Pons (tissue), 1 donor: ENCODE measurements at regions not wholly inside any gene's neighbourhood (a gene's known extent, or its start where the extent isn't known, plus 50 kb on each side); places are given as distances from the start of the nearest gene placed in this dataset.

Source experiments
- DNase-seq: peaks from one replicate; pipeline ENCODE4 v3.0.0-alpha.2; 2016; ENCODE audit warnings: low spot score

GRCh38 chr12:5230156-5230555, 186.5 kb downstream of the KCNA5 start:
- DNase-seq, result no peak

GRCh38 chr12:5230861-5231260, 187.2 kb downstream of the KCNA5 start:
- no peak for DNase-seq

GRCh38 chr12:5232291-5232690, 188.6 kb downstream of the KCNA5 start:
- DNase-seq, result no peak

- DNase-seq, result no peak
These were observed 189.3 kb downstream of the KCNA5 start for GRCh38 chr12:5232826-5233500.

DNA sequence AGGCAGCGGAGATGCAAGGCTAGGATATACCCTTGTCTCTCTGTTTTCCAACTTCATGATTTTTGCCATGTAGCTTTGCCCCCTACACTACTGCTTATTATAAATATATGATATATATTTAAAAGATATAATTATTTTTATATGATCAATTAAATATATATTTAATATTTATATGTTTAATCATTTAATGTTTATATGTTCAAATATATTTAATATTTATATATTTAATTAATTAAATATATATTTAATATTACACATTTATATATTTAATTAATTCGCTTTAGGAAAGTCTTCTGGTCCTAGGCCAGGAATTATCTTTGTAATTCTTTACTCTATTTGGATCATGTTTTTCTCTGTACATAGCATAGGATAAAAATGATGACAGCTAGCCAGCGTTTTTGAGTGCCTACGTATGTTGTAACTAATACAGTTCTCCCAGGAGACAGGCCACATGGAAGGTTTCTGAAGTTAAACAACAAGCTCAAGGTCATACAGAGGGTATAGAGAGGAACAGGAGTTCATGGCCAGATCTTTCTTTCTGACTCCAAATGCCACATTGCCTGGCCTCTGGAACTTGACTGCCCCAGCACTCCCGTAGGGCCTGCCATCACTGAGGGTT, 192.5 kb downstream of the KCNA5 start:
- no peak for DNase-seq

DNA sequence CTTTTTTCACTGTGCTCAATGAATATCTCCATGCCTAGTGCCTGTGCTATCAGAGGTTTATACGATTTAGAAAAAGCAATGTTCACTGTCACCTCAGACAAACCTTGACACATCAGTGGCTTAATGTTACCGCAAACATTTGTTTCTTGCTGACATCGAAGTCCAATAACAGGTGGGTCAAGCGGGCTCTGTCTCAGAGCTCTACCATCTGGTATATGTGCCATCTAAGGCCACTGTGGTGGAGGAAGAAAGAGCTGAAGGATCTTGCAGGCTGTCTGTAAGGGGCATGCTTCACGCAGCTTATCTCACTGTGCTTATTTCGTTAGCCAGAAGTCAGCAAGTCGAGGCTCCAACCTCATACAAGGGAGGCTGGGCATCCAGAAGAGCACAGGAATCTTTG, 189.5 kb upstream of the NTF3 start:
- no peak for DNase-seq

DNA sequence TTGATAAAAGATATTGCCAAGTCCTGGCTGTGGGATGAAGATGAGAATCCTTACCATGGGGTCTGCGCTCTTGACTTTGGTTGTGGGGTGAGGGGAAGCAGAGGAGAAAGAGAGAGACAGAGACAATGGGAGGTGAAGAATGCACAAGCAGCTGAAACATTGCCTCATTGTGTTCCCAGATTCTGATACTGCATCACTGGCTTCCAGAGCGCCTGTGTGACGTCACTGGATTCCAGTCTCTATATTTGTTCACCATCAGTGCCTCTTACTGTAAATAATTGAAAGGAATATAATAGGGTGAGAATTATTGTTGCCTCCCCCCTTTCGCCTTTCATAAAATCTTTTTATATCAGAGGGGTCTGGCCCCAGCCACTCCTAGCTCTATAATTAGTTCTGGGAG, 188.9 kb upstream of the NTF3 start:
- DNase-seq, result no peak

DNA sequence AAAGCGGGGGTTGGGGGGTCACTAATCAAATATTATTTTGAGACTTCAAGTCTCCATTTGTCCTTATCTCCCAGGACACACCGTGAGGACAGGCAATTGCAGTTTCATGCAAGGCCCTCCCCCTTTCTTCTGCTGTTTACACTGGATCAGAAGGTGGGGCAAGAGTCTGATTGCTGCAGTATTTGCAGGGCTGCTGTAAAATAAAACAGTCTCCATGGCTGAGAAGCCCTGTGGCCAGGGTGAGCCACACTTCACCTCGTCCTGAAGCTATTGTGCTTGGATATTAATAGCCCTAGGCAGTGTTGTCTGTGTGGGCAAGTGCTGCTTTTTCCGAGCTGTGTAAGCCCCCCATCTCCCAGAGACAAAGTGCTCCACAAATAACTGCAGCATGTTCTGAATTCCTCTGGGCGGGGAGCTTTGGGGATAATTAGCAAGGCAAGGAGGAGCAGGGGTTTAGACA, 187.4 kb upstream of the NTF3 start:
- no peak for DNase-seq

- DNase-seq, result no peak
These were observed 185.7 kb upstream of the NTF3 start for GRCh38 chr12:5246196-5246595.

- no peak for DNase-seq
These were observed 184.8 kb upstream of the NTF3 start for GRCh38 chr12:5247144-5247543.

DNA sequence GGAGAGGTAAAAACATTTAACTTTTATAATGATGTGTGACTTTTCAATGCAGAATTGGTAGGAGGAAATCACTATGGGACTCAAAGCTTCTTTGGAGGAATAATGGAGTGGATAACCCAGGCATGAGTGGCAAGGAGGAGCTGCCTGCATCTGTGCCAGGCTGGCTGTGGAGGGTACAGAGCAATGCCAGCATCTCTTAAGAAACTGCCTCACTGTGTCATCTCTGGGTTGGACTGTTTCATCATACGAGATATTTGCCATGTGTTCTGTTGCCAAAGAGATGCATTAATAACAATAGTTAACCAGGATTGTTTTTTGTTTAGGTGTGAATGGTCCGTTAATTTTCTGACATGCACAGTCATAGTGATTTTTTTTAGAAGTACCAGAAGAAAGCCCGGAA, 183.7 kb upstream of the NTF3 start:
- no peak for DNase-seq

DNA sequence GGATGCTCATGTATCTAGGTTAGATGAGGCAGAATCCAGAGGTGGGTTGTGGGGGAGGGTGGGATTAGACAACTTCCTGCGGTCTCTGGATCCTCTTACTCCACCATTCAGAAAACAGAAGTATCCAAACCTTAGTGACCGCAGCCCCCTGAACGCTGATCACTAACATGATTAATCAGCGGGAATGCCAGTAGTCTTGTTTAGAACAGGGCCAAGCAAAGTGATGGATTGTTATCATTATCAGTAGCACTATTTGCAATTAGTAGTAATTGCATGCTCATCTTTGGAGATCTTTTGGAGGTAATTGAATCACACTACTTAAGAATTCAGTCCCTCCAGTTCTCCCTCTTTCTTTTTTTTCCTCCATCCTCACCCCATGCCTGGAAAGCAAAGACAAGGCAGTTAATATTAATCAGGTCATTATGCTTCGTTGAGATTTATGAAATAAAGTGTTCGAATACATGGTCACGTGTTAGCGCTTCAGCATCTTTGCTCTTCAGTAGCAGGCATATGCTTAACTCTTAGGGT, 182.8 kb upstream of the NTF3 start:
- no peak for DNase-seq

DNA sequence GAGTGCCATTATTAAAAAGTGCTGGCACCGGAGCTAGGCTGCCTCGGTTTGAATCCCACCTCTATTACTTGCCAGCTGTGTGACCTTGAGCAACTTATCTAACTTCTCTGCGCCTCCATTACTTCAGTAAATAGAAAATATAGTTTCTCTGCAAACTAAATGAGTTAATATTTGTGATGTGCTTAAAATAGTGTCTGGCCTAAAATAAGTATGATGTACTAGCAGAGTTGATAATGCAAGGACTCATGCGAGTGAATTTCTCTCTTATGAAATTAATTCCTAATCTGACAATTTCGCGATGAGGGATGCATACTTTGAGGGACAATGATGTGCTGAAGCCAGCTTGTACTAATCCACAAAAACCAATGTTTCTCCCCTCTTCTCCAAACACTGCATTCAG, 180.8 kb upstream of the NTF3 start:
- no peak for DNase-seq

DNA sequence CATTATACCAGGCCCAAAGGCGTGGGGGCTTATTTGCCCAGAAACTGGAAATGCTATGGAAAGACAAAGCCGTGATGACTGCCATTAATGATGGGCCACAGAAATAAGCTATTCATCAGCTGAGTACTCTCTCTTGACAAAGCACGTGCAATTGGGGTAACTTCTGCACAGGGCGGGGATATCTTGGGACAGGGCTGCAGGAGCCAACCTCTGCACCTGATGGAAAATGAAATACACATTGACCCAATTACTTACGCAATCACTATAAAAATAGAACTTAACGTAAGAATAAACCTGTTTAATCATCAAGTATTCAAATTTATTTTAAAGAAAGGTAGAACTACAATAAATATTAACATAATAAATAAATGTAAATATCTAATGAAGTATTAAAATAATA, 180.1 kb upstream of the NTF3 start:
- no peak for DNase-seq

- DNase-seq, result no peak
These were observed 177.2 kb upstream of the NTF3 start for GRCh38 chr12:5254703-5255102.

- no peak for DNase-seq
These were observed 174.0 kb upstream of the NTF3 start for GRCh38 chr12:5257763-5258495.

- DNase-seq, result no peak
These were observed 173.4 kb upstream of the NTF3 start for GRCh38 chr12:5258498-5258897.

GRCh38 chr12:5258926-5259325, 173.0 kb upstream of the NTF3 start:
- no peak for DNase-seq

DNA sequence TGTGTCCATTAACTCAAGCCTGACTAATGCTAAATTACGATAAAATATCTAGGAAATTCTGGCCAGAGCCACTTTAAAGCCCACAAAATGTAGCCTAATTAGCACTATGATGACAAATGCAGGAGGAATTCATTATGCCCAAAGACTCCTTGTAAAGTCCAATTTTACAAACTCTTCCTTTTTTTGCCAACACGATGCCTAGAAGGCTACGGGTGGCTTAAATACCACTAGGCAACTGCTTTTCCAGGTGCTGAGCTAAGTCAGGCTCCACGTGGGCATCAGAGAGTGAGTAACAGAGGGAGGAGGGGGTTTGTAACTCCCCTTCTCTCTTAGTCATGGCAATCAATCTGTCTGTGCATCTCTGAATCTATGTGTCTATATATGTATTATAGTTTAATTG, 172.4 kb upstream of the NTF3 start:
- DNase-seq, result no peak

GRCh38 chr12:5260086-5260485, 171.8 kb upstream of the NTF3 start:
- no peak for DNase-seq

DNA sequence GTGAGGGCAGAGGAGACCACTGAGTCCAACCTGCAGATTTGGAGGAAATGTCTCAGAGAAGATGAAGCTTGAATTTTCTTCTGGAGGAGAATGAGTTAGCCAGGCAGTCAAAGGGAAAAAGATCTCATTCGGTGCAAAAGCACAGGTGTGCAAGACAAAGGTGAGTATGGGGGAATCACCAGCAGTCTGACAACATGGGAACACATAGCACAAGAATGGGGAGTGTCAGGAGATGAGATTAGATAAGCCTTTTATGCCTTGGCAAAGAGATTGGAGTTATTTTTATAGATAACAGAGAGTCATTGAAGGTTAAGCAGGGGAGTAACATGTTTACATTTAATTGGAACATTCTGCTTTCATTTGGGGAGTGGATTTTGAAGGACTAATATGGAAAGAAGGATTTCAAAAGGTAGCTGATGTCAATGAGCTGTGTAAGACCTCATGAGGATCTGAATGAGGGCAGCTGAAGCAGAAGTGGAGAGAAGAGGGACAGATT, 171.3 kb upstream of the NTF3 start:
- DNase-seq, result no peak

DNA sequence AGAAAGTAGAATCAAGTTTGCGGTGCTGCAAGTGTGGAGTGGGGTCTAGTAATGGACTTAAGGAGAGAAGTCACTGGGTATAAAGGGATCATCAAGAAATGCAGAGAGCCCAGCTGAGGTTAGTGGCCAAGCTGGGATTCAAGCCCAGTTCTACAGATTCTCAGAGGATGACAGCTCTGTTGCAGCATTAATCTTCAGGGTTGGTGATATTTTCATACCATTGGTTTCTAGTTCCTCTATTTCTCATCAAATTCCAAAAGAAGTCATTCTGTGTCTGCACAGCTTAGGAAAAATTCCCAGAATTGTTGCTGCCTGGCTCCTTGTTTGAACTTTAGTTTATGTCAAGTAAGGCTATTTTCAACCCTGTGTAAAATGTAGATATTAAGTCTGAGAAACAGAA, 169.5 kb upstream of the NTF3 start:
- no peak for DNase-seq

GRCh38 chr12:5262885-5263284, 169.0 kb upstream of the NTF3 start:
- DNase-seq, result no peak
